Hepatocyte (in vitro differentiated cells): ENCODE measurements at regions not wholly inside any gene's neighbourhood (a gene's known extent, or its start where the extent isn't known, plus 50 kb on each side); places are given as distances from the start of the nearest gene placed in this dataset.
A peak's percentile ranks its signal among the peaks of the same experiment; 100 is the strongest.

Experiments
- DNase-seq: peaks from one replicate; pipeline ENCODE4 v3.0.0-alpha.2; 2016; ENCODE audit warnings: low spot score
- H2AFZ ChIP-seq: fragments of 200-600 bp; sonication (generic); 2 replicates; pipeline ENCODE4 v1.6.0; 2016; ENCODE audit warnings: antibody characterized with exemption, mild to moderate bottlenecking
- H3K27ac ChIP-seq: fragments of 200-600 bp; sonication (generic); 2 replicates; pipeline ENCODE4 v1.5.1; 2016; ENCODE audit warnings: mild to moderate bottlenecking
- H3K27me3 ChIP-seq: fragments of 200-600 bp; sonication (generic); 2 replicates; pipeline ENCODE4 v1.6.1; 2016
- H3K36me3 ChIP-seq: fragments of 200-600 bp; sonication (generic); replicated peaks from 2 replicates; pipeline ENCODE4 v1.5.1; 2016; ENCODE audit warnings: low read depth; ENCODE audit not compliant: insufficient read depth
- H3K4me1 ChIP-seq: fragments of 200-600 bp; sonication (generic); 2 replicates; pipeline ENCODE4 v1.5.1; 2016; ENCODE audit warnings: mild to moderate bottlenecking, moderate library complexity; ENCODE audit not compliant: insufficient read depth
- H3K4me2 ChIP-seq: fragments of 200-600 bp; sonication (generic); 2 replicates; pipeline ENCODE4 v1.6.0; 2016
- H3K4me3 ChIP-seq: fragments of 200-600 bp; sonication (generic); 2 replicates; pipeline ENCODE4 v1.5.1; 2016; ENCODE audit warnings: mild to moderate bottlenecking
- H3K79me2 ChIP-seq: fragments of 200-600 bp; sonication (generic); 2 replicates; pipeline ENCODE4 v1.6.0; 2017; ENCODE audit warnings: mild to moderate bottlenecking
- H3K9me2 ChIP-seq: fragments of 200-600 bp; sonication (generic); replicated peaks from 2 replicates; pipeline ENCODE4 v1.6.0; 2017; ENCODE audit warnings: mild to moderate bottlenecking; ENCODE audit not compliant: insufficient read depth
- H3K9me3 ChIP-seq: fragments of 200-600 bp; sonication (generic); 2 replicates; pipeline ENCODE4 v1.5.1; 2016; ENCODE audit warnings: low read depth, mild to moderate bottlenecking
- H4K20me1 ChIP-seq: fragments of 200-600 bp; sonication (generic); 2 replicates; pipeline ENCODE4 v1.6.0; 2016; ENCODE audit warnings: mild to moderate bottlenecking; ENCODE audit not compliant: insufficient read depth, poor library complexity, severe bottlenecking
- CTCF ChIP-seq: fragments of 200-600 bp; sonication (generic); IDR thresholded peaks from 2 replicates; pipeline ENCODE4 v1.5.1; 2016; ENCODE audit warnings: antibody characterized with exemption, mild to moderate bottlenecking; ENCODE audit not compliant: poor library complexity
- EZH2 ChIP-seq: fragments of 200-600 bp; sonication (generic); IDR thresholded peaks from 2 replicates; pipeline ENCODE4 v1.6.1; 2016; ENCODE audit warnings: antibody characterized with exemption, mild to moderate bottlenecking, borderline replicate concordance
- EZH2phosphoT487 ChIP-seq: fragments of 200-600 bp; sonication (generic); IDR thresholded peaks from one replicate; pipeline ENCODE4 v1.6.1; 2018; ENCODE audit warnings: antibody characterized with exemption, mild to moderate bottlenecking, low read depth, moderate library complexity; ENCODE audit not compliant: unreplicated experiment, severe bottlenecking
- WGBS: methylation state at CpG from one replicate; pipeline ENCODE4 v1.1.6; 2016; ENCODE audit warnings: low lambda C conversion rate; ENCODE audit errors: missing lambda C conversion rate; 5-methylcytosine and 5-hydroxymethylcytosine counted together

- no peak overlapping the region for H3K4me2 ChIP-seq
- H2AFZ ChIP-seq, result no peak overlapping the region
- H3K36me3 ChIP-seq, result no peaks in the 10 kb centered on the region
- WGBS, result 56% methylated on average over 2 of the region's 2 CpGs
- H3K4me1 ChIP-seq, result no peaks in the 10 kb centered on the region
- H3K27ac ChIP-seq, result no peak overlapping the region
- no peaks in the 10 kb centered on the region for H3K9me3 ChIP-seq
- H3K9me2 ChIP-seq, result no peaks in the 10 kb centered on the region
- TF ChIP-seq EZH2phosphoT487 (no peak), EZH2 (no peak), CTCF (peak; percentile 47)
- peak; percentile 18 for DNase-seq
- no peaks in the 10 kb centered on the region for H3K27me3 ChIP-seq
- no peaks in the 10 kb centered on the region for H3K79me2 ChIP-seq
- H3K4me3 ChIP-seq, result no peak overlapping the region
- H4K20me1 ChIP-seq, result no peaks in the 10 kb centered on the region
These were observed 80.1 kb upstream of the PRSS1 start for GRCh38 chr7:142669074-142669654.

GRCh38 chr7:142668495-142668894 is 80.8 kb upstream of the PRSS1 start:
- Histone ChIP-seq H3K4me2 (no peak overlapping the region), H3K27me3 (no peaks in the 10 kb centered on the region), H3K4me3 (no peak overlapping the region), H2AFZ (no peak overlapping the region), H3K79me2 (no peaks in the 10 kb centered on the region), H3K36me3 (no peaks in the 10 kb centered on the region), H3K27ac (no peak overlapping the region), H4K20me1 (no peaks in the 10 kb centered on the region), H3K9me2 (no peaks in the 10 kb centered on the region), H3K9me3 (no peaks in the 10 kb centered on the region), H3K4me1 (no peaks in the 10 kb centered on the region)
- no peak for DNase-seq
- TF ChIP-seq CTCF (no peak), EZH2phosphoT487 (no peak), EZH2 (no peak)
- 48% methylated on average over 4 of the region's 4 CpGs for WGBS

- Histone ChIP-seq H3K4me1 (no peaks in the 10 kb centered on the region), H4K20me1 (no peaks in the 10 kb centered on the region), H3K27me3 (peaks cover 6% of the 10 kb centered on the region), H3K9me3 (no peaks in the 10 kb centered on the region), H3K79me2 (no peaks in the 10 kb centered on the region), H3K4me3 (no peak overlapping the region), H3K36me3 (no peaks in the 10 kb centered on the region), H3K4me2 (no peak overlapping the region), H3K27ac (no peak overlapping the region), H3K9me2 (no peaks in the 10 kb centered on the region), H2AFZ (no peak overlapping the region)
- DNase-seq, result no peak
- TF ChIP-seq EZH2, result no peak
- TF ChIP-seq EZH2phosphoT487, result no peak
- TF ChIP-seq CTCF, result no peak
- WGBS, result 69% methylated on average over 1 of the region's 1 CpG
These were observed 91.9 kb upstream of the PRSS1 start for GRCh38 chr7:142657376-142657775.

GRCh38 chr7:142654398-142654797 is 94.9 kb upstream of the PRSS1 start:
- TF ChIP-seq EZH2 (no peak), CTCF (no peak), EZH2phosphoT487 (no peak)
- Histone ChIP-seq H3K4me3 (no peak overlapping the region), H3K4me2 (no peak overlapping the region), H4K20me1 (no peaks in the 10 kb centered on the region), H3K36me3 (no peaks in the 10 kb centered on the region), H3K4me1 (no peaks in the 10 kb centered on the region), H3K79me2 (no peaks in the 10 kb centered on the region), H3K9me2 (no peaks in the 10 kb centered on the region), H3K9me3 (no peaks in the 10 kb centered on the region), H3K27ac (no peak overlapping the region), H2AFZ (no peak overlapping the region), H3K27me3 (peaks cover 6% of the 10 kb centered on the region)
- no peak for DNase-seq
- 88% methylated on average over 2 of the region's 5 CpGs for WGBS
